Left renal pelvis (tissue), 4 donors: ENCODE measurements at regions not wholly inside any gene's neighbourhood (a gene's known extent, or its start where the extent isn't known, plus 50 kb on each side); places are given as distances from the start of the nearest gene placed in this dataset.
"Not testable (repeated sequence)": the region's sequence is repeated elsewhere in the genome, so short reads cannot be mapped to it uniquely, and the experiment has no call there.

Source experiments
- DNase-seq, 4 donors: peaks; one replicate each; pipeline ENCODE4 v3.0.0-alpha.2; 2013; ENCODE audit warnings: low read depth in 4 of 4, low spot score in 3 of 4

- DNase-seq: no peak
Observed at GRCh38 chr16:63145411-63145810, 1109.2 kb upstream of the CDH8 start.

- DNase-seq: no peak
Observed at GRCh38 chr16:63135069-63135468, 1098.8 kb upstream of the CDH8 start.

GRCh38 chr16:63131503-63131902 is 1095.3 kb upstream of the CDH8 start:
- DNase-seq: no peak

- DNase-seq: no peak
Observed at GRCh38 chr16:63130942-63131341, 1094.7 kb upstream of the CDH8 start.

GRCh38 chr16:63129411-63130125 is 1093.3 kb upstream of the CDH8 start:
- no peak for DNase-seq

GRCh38 chr16:63119905-63120304 is 1083.7 kb upstream of the CDH8 start:
- not testable (repeated sequence) for DNase-seq

GRCh38 chr16:63100082-63100481 is 1063.8 kb upstream of the CDH8 start:
- DNase-seq: no peak

- DNase-seq: no peak
Observed at GRCh38 chr16:63096857-63097256, 1060.6 kb upstream of the CDH8 start.

GRCh38 chr16:63092736-63093135 is 1056.5 kb upstream of the CDH8 start:
- no peak for DNase-seq

- no peak for DNase-seq
Observed at GRCh38 chr16:63082101-63082500, 1045.9 kb upstream of the CDH8 start.

GRCh38 chr16:63080746-63081145 is 1044.5 kb upstream of the CDH8 start:
- DNase-seq: no peak

- DNase-seq: no peak
Observed at GRCh38 chr16:63069047-63069446, 1032.8 kb upstream of the CDH8 start.

GRCh38 chr16:63067141-63067540 is 1030.9 kb upstream of the CDH8 start:
- no peak for DNase-seq

GRCh38 chr16:63066552-63066951 is 1030.3 kb upstream of the CDH8 start:
- DNase-seq: no peak

GRCh38 chr16:63061319-63061718 is 1025.1 kb upstream of the CDH8 start:
- DNase-seq: no peak

GRCh38 chr16:63059676-63060075 is 1023.4 kb upstream of the CDH8 start:
- no peak for DNase-seq

GRCh38 chr16:63057341-63057740 is 1021.1 kb upstream of the CDH8 start:
- no peak for DNase-seq

GRCh38 chr16:63050391-63050790 is 1014.2 kb upstream of the CDH8 start:
- no peak for DNase-seq

GRCh38 chr16:63038397-63039106 is 1002.3 kb upstream of the CDH8 start:
- DNase-seq: peak in 2 of 4 donors; percentile 2 to 17

GRCh38 chr16:63037761-63038396 is 1001.6 kb upstream of the CDH8 start:
- DNase-seq: no peak

- no peak for DNase-seq
Observed at GRCh38 chr16:63018581-63019223, 982.5 kb upstream of the CDH8 start.
